H1 (cell line): ENCODE measurements at regions not wholly inside any gene's neighbourhood (a gene's known extent, or its start where the extent isn't known, plus 50 kb on each side); places are given as distances from the start of the nearest gene placed in this dataset.

Experiments used
- CHD7 ChIP-seq: fragments of 300-600 bp; sonication (generic); IDR thresholded peaks from 2 replicates; pipeline ENCODE4 v1.7.1; 2012; ENCODE audit warnings: low read length, moderate library complexity, mild to moderate bottlenecking, inconsistent platforms; ENCODE audit not compliant: insufficient replicate concordance

- TF ChIP-seq CHD7 = no peak
Observed at GRCh38 chr10:129093641-129094040, 373.4 kb upstream of the MGMT start (continued).
